NCI-H1436 (cell line): ENCODE measurements at regions not wholly inside any gene's neighbourhood (a gene's known extent, or its start where the extent isn't known, plus 50 kb on each side); places are given as distances from the start of the nearest gene placed in this dataset.

Experiments
- DNase-seq: peaks from one replicate; lab custom pipeline; 2025; lab: John Stamatoyannopoulos, UW

GRCh38 chr4:181271116-181271640 lies 972.0 kb upstream of the TENM3 start:
- DNase-seq, result no peak

GRCh38 chr4:181272422-181272821 lies 970.8 kb upstream of the TENM3 start:
- DNase-seq, result no peak

GRCh38 chr4:181278941-181279340 lies 964.3 kb upstream of the TENM3 start:
- DNase-seq, result no peak

- DNase-seq, result no peak
Measured at GRCh38 chr4:181281451-181281850, 961.8 kb upstream of the TENM3 start.

- no peak for DNase-seq
Measured at GRCh38 chr4:181289198-181289597, 954.0 kb upstream of the TENM3 start.

- DNase-seq, result no peak
Measured at GRCh38 chr4:181291615-181292014, 951.6 kb upstream of the TENM3 start.

- DNase-seq, result no peak
Measured at GRCh38 chr4:181293014-181293413, 950.2 kb upstream of the TENM3 start.

- no peak for DNase-seq
Measured at GRCh38 chr4:181293541-181293940, 949.7 kb upstream of the TENM3 start.

GRCh38 chr4:181294421-181294820 lies 948.8 kb upstream of the TENM3 start:
- no peak for DNase-seq

GRCh38 chr4:181301735-181302710 lies 941.2 kb upstream of the TENM3 start:
- DNase-seq, result peak; percentile 63

- DNase-seq, result no peak
Measured at GRCh38 chr4:181307824-181308223, 935.4 kb upstream of the TENM3 start.

GRCh38 chr4:181308476-181309312 lies 934.5 kb upstream of the TENM3 start:
- DNase-seq, result peak; percentile 62

- DNase-seq, result no peak
Measured at GRCh38 chr4:181312066-181312465, 931.1 kb upstream of the TENM3 start.

GRCh38 chr4:181319629-181320028 lies 923.6 kb upstream of the TENM3 start:
- DNase-seq, result no peak

- no peak for DNase-seq
Measured at GRCh38 chr4:181323061-181323460, 920.1 kb upstream of the TENM3 start.

- DNase-seq, result no peak
Measured at GRCh38 chr4:181330654-181331201, 912.5 kb upstream of the TENM3 start.

- no peak for DNase-seq
Measured at GRCh38 chr4:181331214-181331613, 912.0 kb upstream of the TENM3 start.

- DNase-seq, result no peak
Measured at GRCh38 chr4:181345931-181346330, 897.3 kb upstream of the TENM3 start.

- DNase-seq, result no peak
Measured at GRCh38 chr4:181350615-181351415, 892.4 kb upstream of the TENM3 start.

- no peak for DNase-seq
Measured at GRCh38 chr4:181364504-181364903, 878.7 kb upstream of the TENM3 start.

- DNase-seq, result no peak
Measured at GRCh38 chr4:181365671-181366070, 877.5 kb upstream of the TENM3 start.
